ENCODE measurements at regions not wholly inside any gene's neighbourhood (a gene's known extent, or its start where the extent isn't known, plus 50 kb on each side); places are given as distances from the start of the nearest gene placed in this dataset.

GRCh38 chr12:127358888-127359287, 908.1 kb upstream of the TMEM132C start:
- DNase-seq = no peak

- DNase-seq = no peak
These were observed 906.4 kb upstream of the TMEM132C start for GRCh38 chr12:127360580-127360979.

GRCh38 chr12:127362121-127362520, 904.8 kb upstream of the TMEM132C start:
- no peak for DNase-seq

- peak; percentile 4 to 19 for DNase-seq
These were observed 903.6 kb upstream of the TMEM132C start for GRCh38 chr12:127363392-127363791.

GRCh38 chr12:127373559-127373958, 893.4 kb upstream of the TMEM132C start:
- no peak for DNase-seq

- DNase-seq = no peak
These were observed 892.5 kb upstream of the TMEM132C start for GRCh38 chr12:127374447-127374846.

- peak in 1 of 2 experiments; percentile 63 for DNase-seq
These were observed 885.8 kb upstream of the TMEM132C start for GRCh38 chr12:127381043-127381668.

- DNase-seq = no peak
These were observed 885.3 kb upstream of the TMEM132C start for GRCh38 chr12:127381681-127382080.

- no peak for DNase-seq
These were observed 883.7 kb upstream of the TMEM132C start for GRCh38 chr12:127383281-127383680.

- no peak for DNase-seq
These were observed 880.2 kb upstream of the TMEM132C start for GRCh38 chr12:127386723-127387122.

GRCh38 chr12:127388985-127389384, 878.0 kb upstream of the TMEM132C start:
- no peak for DNase-seq

GRCh38 chr12:127389923-127390322, 877.0 kb upstream of the TMEM132C start:
- DNase-seq = no peak

- peak in 1 of 2 experiments; percentile 35 for DNase-seq
These were observed 873.5 kb upstream of the TMEM132C start for GRCh38 chr12:127393465-127393864.

GRCh38 chr12:127393896-127394295, 873.1 kb upstream of the TMEM132C start:
- DNase-seq = no peak

GRCh38 chr12:127396734-127397133, 870.2 kb upstream of the TMEM132C start:
- no peak for DNase-seq

- no peak for DNase-seq
These were observed 868.8 kb upstream of the TMEM132C start for GRCh38 chr12:127398016-127398710.

- DNase-seq = no peak
These were observed 867.5 kb upstream of the TMEM132C start for GRCh38 chr12:127399451-127399850.

- DNase-seq = no peak
These were observed 866.7 kb upstream of the TMEM132C start for GRCh38 chr12:127400221-127400620.

- DNase-seq = no peak
These were observed 866.0 kb upstream of the TMEM132C start for GRCh38 chr12:127401005-127401404.

- DNase-seq = no peak
These were observed 865.4 kb upstream of the TMEM132C start for GRCh38 chr12:127401536-127401935.

- no peak for DNase-seq
These were observed 855.6 kb upstream of the TMEM132C start for GRCh38 chr12:127411166-127411915.

GRCh38 chr12:127411981-127412380, 855.0 kb upstream of the TMEM132C start:
- DNase-seq = no peak

GRCh38 chr12:127412866-127413265, 854.1 kb upstream of the TMEM132C start:
- DNase-seq = no peak

GRCh38 chr12:127414186-127414585, 852.8 kb upstream of the TMEM132C start:
- no peak for DNase-seq
